Fibroblast of lung (primary cell): ENCODE measurements at regions not wholly inside any gene's neighbourhood (a gene's known extent, or its start where the extent isn't known, plus 50 kb on each side); places are given as distances from the start of the nearest gene placed in this dataset.

ENCODE experiments used
- DNase-seq, 2 donors: peaks; one replicate each; pipeline versions ENCODE4 v3.0.0 to v3.0.0-alpha.2; 2010; ENCODE audit warnings: low read depth in 2 of 2
- H2AFZ ChIP-seq: 2 replicates; pipeline ENCODE4 v1.5.1; 2012; ENCODE audit warnings: low read length, control low read depth, inconsistent platforms
- H3K27ac ChIP-seq: 2 replicates; pipeline ENCODE4 v1.5.1; 2011; ENCODE audit warnings: low read length, control low read depth; ENCODE audit not compliant: insufficient read depth
- H3K27me3 ChIP-seq: 2 replicates; pipeline ENCODE4 v1.5.1; 2011; ENCODE audit warnings: mild to moderate bottlenecking, low read length; ENCODE audit not compliant: control insufficient read depth, insufficient read depth
- H3K36me3 ChIP-seq: 2 replicates; pipeline ENCODE4 v1.5.1; 2011; ENCODE audit warnings: low read length; ENCODE audit not compliant: control insufficient read depth, insufficient read depth
- H3K4me1 ChIP-seq: 2 replicates; pipeline ENCODE4 v1.5.1; 2011; ENCODE audit warnings: low read length; ENCODE audit not compliant: control insufficient read depth, insufficient read depth; ENCODE audit errors: extremely low read depth
- H3K4me2 ChIP-seq: 2 replicates; pipeline ENCODE4 v1.5.1; 2011; ENCODE audit warnings: low read length, control low read depth; ENCODE audit not compliant: insufficient read depth; ENCODE audit errors: extremely low read depth
- H3K4me3 ChIP-seq, 4 experiments: fragments of 200-600 bp in 1 of 4; sonication (generic) in 1 of 4; replicated peaks in 1 of 4; 2 replicates each; pipeline ENCODE4 v1.5.1; 2011 to 2016; ENCODE audit warnings: low read length in 4 of 4, low read depth in 3 of 4, mild to moderate bottlenecking in 3 of 4, control low read depth in 2 of 4, inconsistent platforms in 1 of 4, mixed read lengths in 1 of 4; ENCODE audit not compliant: insufficient read depth in 1 of 4; ENCODE audit errors: control extremely low read depth in 1 of 4
- H3K79me2 ChIP-seq: 2 replicates; pipeline ENCODE4 v1.5.1; 2012; ENCODE audit warnings: mild to moderate bottlenecking, low read length, inconsistent platforms; ENCODE audit not compliant: control insufficient read depth, insufficient read depth
- H3K9ac ChIP-seq: 2 replicates; pipeline ENCODE4 v1.5.1; 2011; ENCODE audit warnings: mild to moderate bottlenecking, low read length, control low read depth; ENCODE audit not compliant: insufficient read depth
- H3K9me3 ChIP-seq: 2 replicates; pipeline ENCODE4 v1.5.1; 2012; ENCODE audit warnings: low read depth, low read length; ENCODE audit not compliant: control insufficient read depth, insufficient read depth
- H4K20me1 ChIP-seq: 2 replicates; pipeline ENCODE4 v1.5.1; 2011; ENCODE audit warnings: low read length; ENCODE audit not compliant: control insufficient read depth, insufficient read depth; ENCODE audit errors: extremely low read depth
- EZH2 ChIP-seq: IDR thresholded peaks from 2 replicates; pipeline ENCODE4 v1.5.1; 2012; ENCODE audit warnings: low read length, control low read depth, mild to moderate bottlenecking; ENCODE audit errors: missing control alignments
- TF ChIP-seq, protein P1 (sequence below), 2 donors: IDR thresholded peaks in 1 of 2; conservative IDR thresholded peaks in 1 of 2; 1 replicate in 1 of 2; 2 replicates in 1 of 2; pipeline ENCODE4 v1.5.1; 2011 to 2012; ENCODE audit warnings: low read length in 2 of 2, control low read depth in 1 of 2, inconsistent platforms in 1 of 2, low read depth in 1 of 2, mild to moderate bottlenecking in 1 of 2

DNA sequence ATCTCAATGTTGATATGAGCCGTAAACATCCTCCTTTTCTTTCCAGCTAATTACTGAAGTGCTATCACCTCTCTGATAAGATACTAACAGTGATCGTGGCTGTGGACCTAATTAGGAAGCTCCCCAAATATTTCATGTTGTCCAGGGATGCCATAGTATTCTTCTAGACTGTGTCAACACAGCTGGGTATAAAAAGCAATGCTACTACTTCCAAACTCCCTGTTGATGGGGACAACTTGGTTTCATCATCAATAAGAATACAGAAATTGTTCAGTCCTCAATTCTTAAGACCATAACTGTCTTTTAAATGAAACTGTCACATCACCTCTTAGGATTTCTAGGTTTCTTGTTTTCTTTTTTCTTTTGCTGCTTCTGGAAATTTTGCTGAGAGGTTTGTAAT, 530.6 kb downstream of the TOX3 start:
- Histone ChIP-seq H2AFZ (no peak overlapping the region), H3K9me3 (no peaks in the 10 kb centered on the region), H3K27me3 (no peaks in the 10 kb centered on the region), H3K79me2 (no peaks in the 10 kb centered on the region), H3K4me2 (no peak overlapping the region), H3K36me3 (no peaks in the 10 kb centered on the region), H3K27ac (no peak overlapping the region), H3K9ac (no peak overlapping the region), H3K4me1 (no peaks in the 10 kb centered on the region), H3K4me3 (no peak overlapping the region), H4K20me1 (no peaks in the 10 kb centered on the region)
- DNase-seq, result no peak
- TF ChIP-seq, protein P1, sequence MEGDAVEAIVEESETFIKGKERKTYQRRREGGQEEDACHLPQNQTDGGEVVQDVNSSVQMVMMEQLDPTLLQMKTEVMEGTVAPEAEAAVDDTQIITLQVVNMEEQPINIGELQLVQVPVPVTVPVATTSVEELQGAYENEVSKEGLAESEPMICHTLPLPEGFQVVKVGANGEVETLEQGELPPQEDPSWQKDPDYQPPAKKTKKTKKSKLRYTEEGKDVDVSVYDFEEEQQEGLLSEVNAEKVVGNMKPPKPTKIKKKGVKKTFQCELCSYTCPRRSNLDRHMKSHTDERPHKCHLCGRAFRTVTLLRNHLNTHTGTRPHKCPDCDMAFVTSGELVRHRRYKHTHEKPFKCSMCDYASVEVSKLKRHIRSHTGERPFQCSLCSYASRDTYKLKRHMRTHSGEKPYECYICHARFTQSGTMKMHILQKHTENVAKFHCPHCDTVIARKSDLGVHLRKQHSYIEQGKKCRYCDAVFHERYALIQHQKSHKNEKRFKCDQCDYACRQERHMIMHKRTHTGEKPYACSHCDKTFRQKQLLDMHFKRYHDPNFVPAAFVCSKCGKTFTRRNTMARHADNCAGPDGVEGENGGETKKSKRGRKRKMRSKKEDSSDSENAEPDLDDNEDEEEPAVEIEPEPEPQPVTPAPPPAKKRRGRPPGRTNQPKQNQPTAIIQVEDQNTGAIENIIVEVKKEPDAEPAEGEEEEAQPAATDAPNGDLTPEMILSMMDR (conservative IDR thresholded peaks at IDR 0.05 in 1 of 2, IDR thresholded peaks at IDR 0.05 in 1 of 2; ENCODE audit: low read depth in 1 of 2, low read length in 2 of 2), result no peak
- TF ChIP-seq EZH2, result no peak

DNA sequence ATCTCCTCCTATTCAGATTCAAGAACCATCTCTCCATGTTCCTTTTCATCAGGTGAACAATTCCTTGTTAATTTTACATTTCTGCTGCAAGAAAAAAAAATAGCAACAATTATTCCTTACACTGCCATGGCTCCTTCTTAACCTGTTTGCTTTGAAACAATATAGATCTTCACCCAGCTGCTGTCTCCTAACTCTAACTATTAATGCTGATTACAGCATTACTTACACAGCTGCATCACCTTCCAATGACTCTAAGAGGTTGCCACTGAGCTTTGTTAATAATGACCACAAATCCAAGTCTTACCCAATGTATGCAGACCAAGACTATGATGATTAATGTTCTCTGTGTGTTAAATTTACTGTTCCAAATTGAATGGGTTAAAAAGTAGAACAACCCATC, 541.4 kb downstream of the TOX3 start:
- no peaks in the 10 kb centered on the region for H3K36me3 ChIP-seq
- no peak overlapping the region for H2AFZ ChIP-seq
- no peak for DNase-seq
- no peak overlapping the region for H3K9ac ChIP-seq
- H3K27me3 ChIP-seq, result no peaks in the 10 kb centered on the region
- no peak for TF ChIP-seq EZH2
- TF ChIP-seq, protein P1 (conservative IDR thresholded peaks at IDR 0.05 in 1 of 2, IDR thresholded peaks at IDR 0.05 in 1 of 2; ENCODE audit: low read depth in 1 of 2, low read length in 2 of 2), result no peak
- no peaks in the 10 kb centered on the region for H3K79me2 ChIP-seq
- H3K4me1 ChIP-seq, result no peaks in the 10 kb centered on the region
- H3K4me3 ChIP-seq, result no peak overlapping the region
- no peaks in the 10 kb centered on the region for H3K9me3 ChIP-seq
- no peaks in the 10 kb centered on the region for H4K20me1 ChIP-seq
- H3K4me2 ChIP-seq, result no peak overlapping the region
- no peak overlapping the region for H3K27ac ChIP-seq

DNA sequence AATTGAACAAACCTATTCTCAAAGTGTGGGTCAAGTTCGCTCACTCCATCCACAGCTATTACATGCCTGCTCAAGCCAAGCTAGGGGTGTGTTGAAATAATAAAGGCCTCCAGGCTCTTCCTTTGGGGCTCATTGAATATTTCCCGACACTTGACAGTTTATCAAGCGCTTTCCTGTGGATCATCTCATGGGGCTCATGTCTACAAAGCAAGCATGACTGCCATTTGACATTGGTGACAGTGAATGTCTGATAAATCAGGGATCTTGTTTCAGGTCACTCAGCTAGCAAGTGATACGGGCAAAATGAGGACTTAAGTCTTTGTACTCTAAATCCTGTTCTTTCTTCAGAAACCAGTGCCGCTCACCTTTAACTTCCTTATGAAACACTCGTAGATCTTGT, 542.6 kb downstream of the TOX3 start:
- no peak overlapping the region for H3K9ac ChIP-seq
- H3K79me2 ChIP-seq, result no peaks in the 10 kb centered on the region
- H3K4me3 ChIP-seq, result no peak overlapping the region
- no peaks in the 10 kb centered on the region for H3K4me1 ChIP-seq
- H3K36me3 ChIP-seq, result no peaks in the 10 kb centered on the region
- TF ChIP-seq, protein P1 (conservative IDR thresholded peaks at IDR 0.05 in 1 of 2, IDR thresholded peaks at IDR 0.05 in 1 of 2; ENCODE audit: low read depth in 1 of 2, low read length in 2 of 2), result no peak
- no peak for TF ChIP-seq EZH2
- H4K20me1 ChIP-seq, result no peaks in the 10 kb centered on the region
- no peak overlapping the region for H2AFZ ChIP-seq
- H3K27ac ChIP-seq, result no peak overlapping the region
- no peak for DNase-seq
- H3K27me3 ChIP-seq, result no peaks in the 10 kb centered on the region
- no peak overlapping the region for H3K4me2 ChIP-seq
- no peaks in the 10 kb centered on the region for H3K9me3 ChIP-seq
